LNCAP (cell line): ENCODE measurements at regions not wholly inside any gene's neighbourhood (a gene's known extent, or its start where the extent isn't known, plus 50 kb on each side); places are given as distances from the start of the nearest gene placed in this dataset.

Experiments
- CTCF ChIP-seq: fragments of 450-650 bp; IDR thresholded peaks from 2 replicates; pipeline ENCODE4 v1.5.1; 2017; ENCODE audit warnings: mild to moderate bottlenecking

- TF ChIP-seq CTCF: no peak
Measured at GRCh38 chr10:61059636-61060035, 115.7 kb upstream of the RHOBTB1 start.

- no peak for TF ChIP-seq CTCF
Measured at GRCh38 chr10:61052469-61053205, 108.7 kb upstream of the RHOBTB1 start.

- TF ChIP-seq CTCF: no peak
Measured at GRCh38 chr10:61051344-61051743, 107.4 kb upstream of the RHOBTB1 start.

- TF ChIP-seq CTCF: no peak
Measured at GRCh38 chr10:61050120-61050745, 106.2 kb upstream of the RHOBTB1 start.

GRCh38 chr10:61049386-61049785, 105.4 kb upstream of the RHOBTB1 start:
- no peak for TF ChIP-seq CTCF

GRCh38 chr10:61047788-61048560, 104.0 kb upstream of the RHOBTB1 start:
- no peak for TF ChIP-seq CTCF

GRCh38 chr10:61047081-61047480, 103.1 kb upstream of the RHOBTB1 start:
- no peak for TF ChIP-seq CTCF
